GM19193 (cell line): ENCODE measurements at regions not wholly inside any gene's neighbourhood (a gene's known extent, or its start where the extent isn't known, plus 50 kb on each side); places are given as distances from the start of the nearest gene placed in this dataset.

Experiments used
- POLR2A ChIP-seq: IDR thresholded peaks from 4 replicates; pipeline ENCODE4 v1.6.1; 2011; ENCODE audit not compliant: insufficient read depth, insufficient read length; ENCODE audit errors: extremely low read depth

GRCh38 chr19:28554321-28555091, 658.4 kb downstream of the UQCRFS1 start:
- no peak for TF ChIP-seq POLR2A

- TF ChIP-seq POLR2A, result no peak
These were observed 659.2 kb downstream of the UQCRFS1 start for GRCh38 chr19:28553764-28554163.

- TF ChIP-seq POLR2A, result no peak
These were observed 659.9 kb downstream of the UQCRFS1 start for GRCh38 chr19:28553005-28553404.

GRCh38 chr19:28549680-28550277, 663.2 kb downstream of the UQCRFS1 start:
- TF ChIP-seq POLR2A, result no peak

GRCh38 chr19:28546148-28546685, 666.7 kb downstream of the UQCRFS1 start:
- no peak for TF ChIP-seq POLR2A

- no peak for TF ChIP-seq POLR2A
These were observed 668.3 kb downstream of the UQCRFS1 start for GRCh38 chr19:28544451-28545261.

GRCh38 chr19:28543244-28543776, 669.6 kb downstream of the UQCRFS1 start:
- TF ChIP-seq POLR2A, result no peak

- no peak for TF ChIP-seq POLR2A
These were observed 670.3 kb downstream of the UQCRFS1 start for GRCh38 chr19:28542394-28543243.

GRCh38 chr19:28541602-28542393, 671.2 kb downstream of the UQCRFS1 start:
- TF ChIP-seq POLR2A, result no peak

- no peak for TF ChIP-seq POLR2A
These were observed 671.9 kb downstream of the UQCRFS1 start for GRCh38 chr19:28541029-28541428.

GRCh38 chr19:28539759-28540158, 673.2 kb downstream of the UQCRFS1 start:
- TF ChIP-seq POLR2A, result no peak

GRCh38 chr19:28537896-28538295, 675.1 kb downstream of the UQCRFS1 start:
- TF ChIP-seq POLR2A, result no peak

- TF ChIP-seq POLR2A, result no peak
These were observed 675.9 kb downstream of the UQCRFS1 start for GRCh38 chr19:28537079-28537478.
